ENCODE measurements at regions not wholly inside any gene's neighbourhood (a gene's known extent, or its start where the extent isn't known, plus 50 kb on each side); places are given as distances from the start of the nearest gene placed in this dataset.
"Not testable (repeated sequence)": the region's sequence is repeated elsewhere in the genome, so short reads cannot be mapped to it uniquely, and the experiment has no call there.

DNA sequence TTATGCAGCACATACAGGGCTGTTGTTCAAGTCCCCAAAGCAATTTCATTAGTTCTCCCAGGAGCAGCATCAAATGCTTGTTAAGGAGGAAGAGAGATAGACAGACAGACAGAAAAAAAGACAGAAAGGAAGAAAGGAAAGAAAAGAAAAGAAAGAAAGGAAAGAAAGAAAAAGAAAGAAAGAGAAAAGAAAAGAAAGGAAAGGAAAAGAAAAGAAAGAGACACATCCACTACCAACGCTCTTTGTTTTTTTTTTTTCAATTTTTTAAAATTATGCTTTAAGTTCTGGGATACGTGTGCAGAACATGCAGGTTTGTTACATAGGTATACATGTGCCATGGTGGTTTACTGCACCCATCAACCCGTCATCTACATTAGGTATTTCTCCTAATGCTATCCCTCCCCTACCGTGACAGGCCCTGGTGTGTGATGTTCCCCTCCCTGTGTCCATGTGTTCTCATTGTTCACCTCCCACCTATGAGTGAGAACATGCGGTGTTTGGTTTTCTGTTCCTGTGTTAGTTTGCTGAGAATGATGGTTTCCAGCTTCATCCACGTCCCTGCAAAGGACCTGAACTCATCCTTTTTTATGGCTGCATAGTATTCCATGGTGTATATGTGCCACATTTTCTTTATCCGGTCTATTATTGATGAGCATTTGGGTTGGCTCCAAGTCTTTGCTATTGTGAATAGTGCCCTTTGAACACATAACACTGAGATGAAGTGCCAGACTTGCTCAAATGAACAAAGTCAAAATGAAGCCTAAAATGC is 119.0 kb upstream of the ZNF521 start:
- BruUV-seq (replicated peaks); ATAC-seq (ENCODE audit: low read depth); H4K91ac ChIP-seq (ENCODE audit: insufficient read depth, low read depth, low read length); H4K8ac ChIP-seq (ENCODE audit: low read depth in 2 of 2, low read length in 2 of 2); H2BK5ac ChIP-seq (ENCODE audit: low read depth, low read length, poor library complexity, severe bottlenecking); H3K27me3 ChIP-seq (ENCODE audit: control insufficient read depth, insufficient read depth, low read length); H3K23ac ChIP-seq (ENCODE audit: low read depth, low read length); H3K9ac ChIP-seq (ENCODE audit: low read depth, low read length); CTCF ChIA-PET; dilution Hi-C loops (cut with HindIII; ENCODE audit: low sequenced_read_pairs, unreplicated experiment); H4K5ac ChIP-seq (ENCODE audit: low read depth, low read length); H4K20me1 ChIP-seq (ENCODE audit: insufficient read depth, low read length); H3K27ac ChIP-seq (ENCODE audit: insufficient read depth, low read length); intact Hi-C loops (cut with micrococcal nuclease); DNase-seq; H3K9me3 ChIP-seq (ENCODE audit: control insufficient read depth, insufficient read depth, low read length); H3K4me2 ChIP-seq (ENCODE audit: low read depth, low read length); H3K4me3 ChIP-seq (ENCODE audit: insufficient read depth, low read depth, low read length); H2BK120ac ChIP-seq (ENCODE audit: low read depth, low read length); H3K18ac ChIP-seq (ENCODE audit: low read depth, low read length); H2BK15ac ChIP-seq (ENCODE audit: low read depth, low read length); H3K36me3 ChIP-seq (ENCODE audit: control insufficient read depth, insufficient read depth, low read length); H3K14ac ChIP-seq (replicated peaks; ENCODE audit: low read depth, low read length); H2AK9ac ChIP-seq (replicated peaks; ENCODE audit: low read depth, low read length, poor library complexity); H3K9me1 ChIP-seq (ENCODE audit: insufficient read depth, low read length); H2AK5ac ChIP-seq (ENCODE audit: low read depth, low read length); H3K56ac ChIP-seq (ENCODE audit: extremely low read depth, insufficient read depth, low read length); POLR2A ChIA-PET (ENCODE audit: unreplicated experiment); in situ Hi-C loops (cut with MboI; ENCODE audit: low sequenced_read_pairs); H2BK20ac ChIP-seq (ENCODE audit: low read depth, low read length); H3K4ac ChIP-seq (ENCODE audit: low read depth, low read length); H2AFZ ChIP-seq (replicated peaks; ENCODE audit: low read length, poor library complexity); H3K79me1 ChIP-seq (ENCODE audit: low read depth in 1 of 2, low read length in 2 of 2): not testable (repeated sequence)
- H3K4me1 ChIP-seq (ENCODE audit: control insufficient read depth, insufficient read depth, low read length) = peaks cover 15% of the 10 kb centered on the region
- no CpG with 5 or more reads among the region's 7 CpGs for WGBS, 2 experiments (ENCODE audit: extremely low coverage in 2 of 2, insufficient read length in 1 of 2)

Data from IMR-90 (cell line).